ENCODE measurements at regions not wholly inside any gene's neighbourhood (a gene's known extent, or its start where the extent isn't known, plus 50 kb on each side); places are given as distances from the start of the nearest gene placed in this dataset.

GRCh38 chr14:53751650-53752049 lies 205.0 kb downstream of the BMP4 start:
- DNase-seq: no peak
- Histone ChIP-seq H3K27ac (no peak overlapping the region), H3K4me1 (no peaks in the 10 kb centered on the region), H3K4me3 (no peak overlapping the region), H3K27me3 (no peaks in the 10 kb centered on the region), H3K9me3 (no peaks in the 10 kb centered on the region), H3K36me3 (ENCODE audit: low read depth, missing control alignments) (no peaks in the 10 kb centered on the region)
- no peak for TF ChIP-seq CTCF (IDR thresholded peaks at IDR 0.05)
- TF ChIP-seq POLR2A (IDR thresholded peaks at IDR 0.05): no peak
- 92 to 97% methylated on average over 3 of the region's 3 CpGs for WGBS, 2 donors
- intact Hi-C loops (cut with DNase I; ENCODE audit: low total_unique reads): no loop called here

GRCh38 chr14:53748691-53749090 lies 207.9 kb downstream of the BMP4 start:
- no peak overlapping the region for H3K4me3 ChIP-seq
- no peaks in the 10 kb centered on the region for H3K4me1 ChIP-seq
- H3K27me3 ChIP-seq: no peaks in the 10 kb centered on the region
- no peaks in the 10 kb centered on the region for H3K9me3 ChIP-seq
- no peak for DNase-seq
- 78 to 91% methylated on average over 1 of the region's 1 CpG for WGBS, 2 donors
- intact Hi-C loops (cut with DNase I; ENCODE audit: low total_unique reads): no loop called here
- TF ChIP-seq CTCF (IDR thresholded peaks at IDR 0.05): no peak
- TF ChIP-seq POLR2A (IDR thresholded peaks at IDR 0.05): no peak
- H3K27ac ChIP-seq: no peak overlapping the region
- H3K36me3 ChIP-seq (ENCODE audit: low read depth, missing control alignments): no peaks in the 10 kb centered on the region

- H3K27ac ChIP-seq: no peak overlapping the region
- no peaks in the 10 kb centered on the region for H3K27me3 ChIP-seq
- H3K36me3 ChIP-seq (ENCODE audit: low read depth, missing control alignments): no peaks in the 10 kb centered on the region
- H3K4me3 ChIP-seq: no peak overlapping the region
- TF ChIP-seq POLR2A (IDR thresholded peaks at IDR 0.05): no peak
- TF ChIP-seq CTCF (IDR thresholded peaks at IDR 0.05): no peak
- no peaks in the 10 kb centered on the region for H3K4me1 ChIP-seq
- no peak for DNase-seq
- intact Hi-C loops (cut with DNase I; ENCODE audit: low total_unique reads): no loop called here
- 87 to 95% methylated on average over 1 of the region's 1 CpG for WGBS, 2 donors
- H3K9me3 ChIP-seq: no peaks in the 10 kb centered on the region
Measured at GRCh38 chr14:53744857-53745256, 211.8 kb downstream of the BMP4 start.

- TF ChIP-seq POLR2A (IDR thresholded peaks at IDR 0.05) (no peak), CTCF (IDR thresholded peaks at IDR 0.05) (no peak)
- intact Hi-C loops (cut with DNase I; ENCODE audit: low total_unique reads): no loop called here
- no peaks in the 10 kb centered on the region for H3K9me3 ChIP-seq
- H3K36me3 ChIP-seq (ENCODE audit: low read depth, missing control alignments): no peaks in the 10 kb centered on the region
- H3K27me3 ChIP-seq: no peaks in the 10 kb centered on the region
- no peak for DNase-seq
- H3K4me3 ChIP-seq: no peak overlapping the region
- no peaks in the 10 kb centered on the region for H3K4me1 ChIP-seq
- H3K27ac ChIP-seq: no peak overlapping the region
- 77 to 79% methylated on average over 5 of the region's 5 CpGs for WGBS, 2 donors
Measured at GRCh38 chr14:53743371-53743770, 213.3 kb downstream of the BMP4 start.

GRCh38 chr14:53742233-53742620 lies 214.4 kb downstream of the BMP4 start:
- H3K27me3 ChIP-seq: no peaks in the 10 kb centered on the region
- TF ChIP-seq CTCF (IDR thresholded peaks at IDR 0.05) (no peak), POLR2A (IDR thresholded peaks at IDR 0.05) (no peak)
- no peak for DNase-seq
- intact Hi-C loops (cut with DNase I; ENCODE audit: low total_unique reads): no loop called here
- H3K9me3 ChIP-seq: no peaks in the 10 kb centered on the region
- 71 to 76% methylated on average over 3 of the region's 3 CpGs for WGBS, 2 donors
- no peak overlapping the region for H3K4me3 ChIP-seq
- H3K36me3 ChIP-seq (ENCODE audit: low read depth, missing control alignments): no peaks in the 10 kb centered on the region
- H3K4me1 ChIP-seq: no peaks in the 10 kb centered on the region
- no peak overlapping the region for H3K27ac ChIP-seq

Data from testis (tissue), 2 donors.